DMS114 treated with DMSO at 0.1 percent for 48 hours (cell line): ENCODE measurements at regions not wholly inside any gene's neighbourhood (a gene's known extent, or its start where the extent isn't known, plus 50 kb on each side); places are given as distances from the start of the nearest gene placed in this dataset.
"Not testable (repeated sequence)": the region's sequence is repeated elsewhere in the genome, so short reads cannot be mapped to it uniquely, and the experiment has no call there.

Experiments used
- DNase-seq: peaks from one replicate; lab custom pipeline; 2025; ENCODE audit not compliant: unreplicated experiment; lab: John Stamatoyannopoulos, UW

DNA sequence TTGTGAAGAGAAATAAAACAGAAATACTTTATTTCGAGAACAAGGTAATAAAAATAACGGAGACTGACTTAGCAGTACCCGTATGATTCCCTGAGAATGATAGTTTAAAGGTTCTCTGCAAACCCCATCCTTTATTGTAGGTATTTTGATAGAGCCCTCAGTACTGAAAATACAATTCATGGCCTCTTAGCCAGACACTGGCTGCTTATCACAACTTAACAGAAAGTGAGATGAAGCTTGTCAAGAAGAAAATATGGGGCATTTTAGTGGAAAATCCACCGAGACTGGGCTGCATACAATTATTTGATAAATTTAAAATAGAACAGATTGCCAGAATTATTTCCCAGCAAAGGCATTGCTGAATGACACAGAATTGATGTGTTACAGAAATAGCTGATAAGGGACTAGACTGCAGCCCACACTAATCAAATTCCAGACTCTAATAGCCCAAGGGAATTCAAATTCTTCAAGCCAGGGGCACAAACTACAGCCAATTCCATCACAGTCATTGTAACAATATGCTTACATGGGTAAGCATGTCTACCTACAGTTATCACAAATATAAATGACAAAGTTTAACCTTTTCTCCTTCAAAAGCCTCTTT is 521.9 kb downstream of the PLOD2 start:
- no peak for DNase-seq

DNA sequence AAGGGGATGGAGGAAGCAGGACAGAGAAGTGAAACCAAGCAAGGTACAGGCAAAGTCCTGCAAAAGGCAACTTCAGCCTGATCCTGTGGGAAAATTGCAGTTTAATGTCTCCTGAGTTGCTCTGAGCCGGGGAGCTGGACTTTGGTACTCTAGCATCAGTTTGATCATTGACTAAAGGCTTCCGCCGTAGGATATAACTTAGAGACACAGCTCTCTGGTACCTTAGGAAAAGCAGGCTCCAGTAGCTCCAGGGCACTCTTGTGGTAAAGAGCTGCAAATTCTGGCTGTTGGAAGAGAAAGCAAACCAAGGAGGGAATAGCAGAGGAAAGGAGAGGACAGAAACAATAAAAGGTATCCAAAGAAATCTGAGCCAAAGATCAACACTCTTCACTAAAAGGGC is 521.1 kb downstream of the PLOD2 start:
- DNase-seq, result no peak

DNA sequence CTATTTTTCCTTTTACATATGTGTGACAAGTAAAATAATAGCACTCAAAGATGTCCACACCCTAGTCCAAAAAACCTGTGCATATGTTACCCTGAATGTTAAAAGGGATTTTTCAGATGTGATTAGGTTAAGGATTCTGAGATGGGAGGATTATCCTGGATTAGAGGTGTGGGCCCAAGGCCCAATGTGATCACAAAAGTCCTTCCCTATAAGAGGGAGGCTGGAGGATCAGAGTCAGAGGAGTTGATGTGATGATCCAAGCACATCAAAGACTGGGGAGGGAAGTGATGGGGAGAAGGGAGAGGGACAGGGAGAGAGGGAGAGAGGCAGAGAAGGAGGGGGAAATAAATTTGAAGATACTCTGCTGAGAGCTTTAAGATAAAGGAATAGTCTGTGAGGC is 512.6 kb downstream of the PLOD2 start:
- DNase-seq, result no peak

DNA sequence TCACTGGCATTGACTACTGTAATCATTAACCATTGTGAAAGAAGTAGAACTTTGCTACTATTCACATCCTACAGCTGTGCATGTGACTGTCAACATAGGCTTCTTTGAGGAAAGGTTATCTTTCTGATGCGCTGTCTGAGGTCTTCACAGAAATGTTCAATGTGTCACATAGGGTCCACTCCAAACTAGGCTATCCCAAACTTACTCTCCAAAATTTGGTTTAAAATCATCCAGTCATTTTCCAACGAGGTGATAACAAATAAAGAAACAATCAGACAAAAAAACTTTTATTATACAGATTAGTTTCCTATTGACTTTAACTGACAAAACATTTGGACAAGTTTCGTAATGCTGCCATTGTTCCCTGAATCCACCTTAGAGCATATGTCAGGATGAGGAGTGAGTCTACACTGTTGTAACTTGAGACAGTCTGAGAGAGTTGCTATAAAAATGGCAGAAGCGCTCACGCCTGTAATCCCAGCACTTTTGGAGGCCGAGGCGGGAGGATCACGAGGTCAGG is 511.6 kb downstream of the PLOD2 start:
- DNase-seq, result no peak

DNA sequence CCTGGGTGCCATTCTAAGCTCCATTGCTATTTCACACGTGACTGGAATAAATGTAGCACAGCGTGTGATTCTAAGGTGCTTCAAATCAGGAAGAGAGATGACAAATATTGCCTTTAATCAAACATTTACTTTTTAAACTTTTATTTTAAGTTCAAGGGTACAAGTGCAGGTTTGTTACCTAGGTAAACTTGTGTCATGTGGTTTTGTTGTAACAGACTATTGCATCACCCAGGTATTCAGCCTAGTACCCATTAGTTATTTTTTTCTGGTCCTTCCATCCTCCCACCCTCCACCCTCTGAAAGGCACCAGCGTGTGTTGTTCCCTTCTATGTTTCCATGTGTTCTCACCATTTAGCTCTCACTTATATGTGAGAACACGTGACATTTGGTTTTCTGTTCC is 510.8 kb downstream of the PLOD2 start:
- DNase-seq, result no peak

DNA sequence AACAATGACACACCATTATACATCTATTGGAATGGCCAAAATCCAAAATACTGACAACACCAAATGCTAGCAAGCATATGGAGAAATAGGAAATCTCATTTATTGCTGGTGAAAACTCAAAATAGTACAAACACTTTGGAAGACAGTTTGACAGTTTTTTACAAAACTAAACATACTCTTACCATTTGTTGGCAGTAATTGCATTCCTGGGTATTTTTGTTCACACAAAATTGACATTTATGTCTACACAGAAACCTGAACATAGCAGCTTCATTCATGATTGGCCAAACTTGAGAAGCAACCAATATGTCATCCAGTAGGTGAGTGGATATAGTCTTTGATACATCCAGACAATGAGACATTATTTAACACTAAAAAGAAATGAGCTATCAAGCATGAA is 489.9 kb downstream of the PLOD2 start:
- no peak for DNase-seq

DNA sequence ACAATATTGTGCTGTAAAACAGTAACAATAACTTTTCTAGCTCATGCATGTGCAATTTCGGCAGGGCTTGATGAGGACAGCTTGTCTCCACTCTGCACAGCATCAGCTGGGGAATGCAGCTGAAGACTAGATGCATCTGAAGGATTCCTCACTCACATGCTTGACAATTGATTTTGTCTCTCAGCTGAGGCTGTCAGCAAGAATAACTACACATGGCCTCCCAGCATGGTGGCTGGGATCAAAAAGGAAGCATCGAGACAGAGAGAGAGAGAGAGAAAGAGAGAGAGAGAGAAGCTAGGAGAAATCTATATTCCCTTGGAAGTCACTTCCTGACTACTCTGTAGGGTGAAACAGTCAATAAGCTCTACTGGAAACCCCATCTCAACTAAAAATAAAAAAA is 487.1 kb downstream of the PLOD2 start:
- DNase-seq, result no peak

DNA sequence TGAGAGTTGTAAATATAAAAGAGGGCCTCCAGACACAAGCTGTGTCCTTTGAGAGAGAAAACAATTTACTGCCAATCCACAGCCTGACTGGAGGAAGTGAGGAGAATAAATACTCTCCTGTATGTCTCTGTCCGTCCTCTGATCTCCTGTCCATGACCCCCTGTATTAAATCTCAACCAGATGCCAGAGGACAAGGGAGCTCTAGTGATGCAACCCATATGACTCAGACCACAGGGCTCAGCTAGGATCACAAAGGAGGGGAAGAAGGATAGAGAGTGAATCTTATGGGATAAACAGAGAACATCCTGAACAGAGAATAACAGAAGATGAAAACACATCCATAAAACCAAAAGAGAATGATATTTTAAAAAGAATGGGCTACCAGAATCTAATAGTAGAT is 482.6 kb downstream of the PLOD2 start:
- no peak for DNase-seq

DNA sequence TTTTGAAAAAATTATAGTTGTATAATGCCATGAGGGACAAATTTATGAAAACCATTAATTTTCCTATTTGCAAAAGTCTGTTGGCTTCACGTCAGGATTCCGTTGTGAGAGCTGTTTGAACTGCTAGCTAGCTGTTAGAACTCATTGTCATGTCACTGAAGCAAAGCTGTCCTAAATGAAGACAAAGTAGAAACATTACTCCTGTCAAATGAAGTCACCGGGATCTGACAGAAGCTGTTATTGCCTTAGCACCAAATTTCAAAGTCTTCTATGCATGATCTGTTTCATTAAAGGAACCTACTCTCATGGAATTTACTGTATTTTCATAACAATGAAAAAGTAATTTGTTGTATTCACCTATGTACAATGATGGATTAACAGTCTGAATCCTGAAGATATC is 479.8 kb downstream of the PLOD2 start:
- no peak for DNase-seq

DNA sequence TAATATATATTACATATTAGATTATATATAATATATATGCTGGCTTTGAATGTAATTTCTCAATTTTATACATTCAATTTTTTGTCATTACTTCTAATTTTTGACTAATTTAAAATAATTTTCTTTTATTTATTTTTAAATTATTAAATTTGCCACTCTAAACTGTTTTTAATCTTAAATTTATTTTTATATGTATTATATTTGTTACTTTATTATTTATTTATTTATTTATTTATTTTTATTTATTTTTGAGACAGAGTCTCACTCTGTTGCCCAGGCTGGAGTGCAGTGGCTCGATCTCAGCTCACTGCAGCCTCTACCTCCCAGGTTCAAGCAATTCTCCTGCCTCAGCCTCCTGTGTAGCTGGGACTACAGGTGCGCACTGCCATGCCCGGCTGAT is 473.0 kb downstream of the PLOD2 start:
- not testable (repeated sequence) for DNase-seq

DNA sequence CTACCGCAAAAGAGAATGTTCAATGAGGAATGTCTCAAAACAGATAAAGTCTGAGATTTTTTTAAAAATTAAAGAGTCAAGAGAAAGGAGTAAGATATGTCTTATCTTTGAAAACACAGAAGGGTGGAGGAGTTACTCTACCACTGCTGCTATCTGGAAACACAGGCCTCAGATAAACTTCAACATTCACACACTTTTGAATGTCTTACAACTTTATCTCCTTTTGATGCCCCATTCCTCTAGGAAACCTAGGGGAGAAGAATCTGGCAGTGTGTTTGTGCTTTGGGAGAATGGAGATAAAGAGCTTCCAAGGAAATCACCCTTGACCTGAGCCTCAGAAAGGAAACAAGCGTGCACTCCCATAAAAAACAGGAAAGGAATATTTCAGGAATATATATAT is 468.2 kb downstream of the PLOD2 start:
- no peak for DNase-seq

DNA sequence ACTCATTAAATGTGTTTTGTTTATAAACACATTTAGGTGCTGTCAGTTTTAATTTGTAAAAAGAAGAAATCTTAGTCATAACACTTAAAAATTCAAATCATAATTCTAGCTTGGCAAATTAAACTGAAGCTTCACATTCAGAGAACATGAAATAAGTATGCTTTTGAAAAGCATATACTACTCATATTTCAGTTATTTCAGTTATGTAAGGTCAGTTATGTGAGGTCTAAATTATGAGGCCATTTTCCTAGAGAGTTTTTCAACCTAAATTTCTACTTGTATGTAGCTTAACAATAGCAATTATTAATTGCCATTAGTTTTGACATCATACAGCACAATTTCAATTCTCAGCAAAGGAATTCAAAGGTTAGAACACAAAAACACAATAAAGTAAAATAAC is 465.0 kb downstream of the PLOD2 start:
- no peak for DNase-seq

DNA sequence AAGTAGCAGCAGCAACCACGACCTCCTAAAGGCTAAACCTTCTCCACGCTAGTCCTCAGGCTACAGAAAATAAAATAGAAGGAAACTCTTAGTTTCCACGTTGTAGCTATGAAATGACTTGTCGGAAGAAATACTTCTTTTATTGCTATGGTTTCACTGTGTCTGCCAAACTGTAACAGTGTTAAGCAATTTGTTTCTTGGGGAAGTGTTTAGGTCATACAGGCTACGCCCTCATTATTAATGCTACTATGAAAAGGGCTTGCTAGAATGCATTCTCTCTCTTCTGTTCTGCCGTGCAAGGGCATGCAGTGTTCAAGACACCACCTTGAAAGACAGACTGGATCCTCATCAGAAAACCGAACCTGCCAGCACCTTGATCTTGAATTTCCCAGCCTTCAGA is 462.7 kb downstream of the PLOD2 start:
- DNase-seq, result no peak

DNA sequence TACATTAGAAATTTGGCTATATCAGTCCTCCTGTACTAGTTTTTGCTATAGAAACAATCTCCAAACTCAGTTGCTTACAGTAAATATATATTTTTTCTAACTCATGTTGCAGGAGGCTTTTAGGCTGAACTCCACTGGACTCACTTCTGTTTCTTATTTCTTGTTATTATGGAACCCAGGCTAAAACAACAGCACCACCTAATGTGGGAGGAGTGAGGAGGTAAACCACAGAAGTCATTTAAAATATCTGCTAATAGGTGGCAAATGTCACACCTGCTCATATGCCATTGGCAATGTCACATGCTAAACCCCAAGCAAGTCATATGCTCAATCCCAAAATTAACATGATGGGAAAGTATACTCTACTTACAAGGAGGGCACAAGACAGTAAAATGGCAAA is 462.2 kb downstream of the PLOD2 start:
- DNase-seq, result no peak

DNA sequence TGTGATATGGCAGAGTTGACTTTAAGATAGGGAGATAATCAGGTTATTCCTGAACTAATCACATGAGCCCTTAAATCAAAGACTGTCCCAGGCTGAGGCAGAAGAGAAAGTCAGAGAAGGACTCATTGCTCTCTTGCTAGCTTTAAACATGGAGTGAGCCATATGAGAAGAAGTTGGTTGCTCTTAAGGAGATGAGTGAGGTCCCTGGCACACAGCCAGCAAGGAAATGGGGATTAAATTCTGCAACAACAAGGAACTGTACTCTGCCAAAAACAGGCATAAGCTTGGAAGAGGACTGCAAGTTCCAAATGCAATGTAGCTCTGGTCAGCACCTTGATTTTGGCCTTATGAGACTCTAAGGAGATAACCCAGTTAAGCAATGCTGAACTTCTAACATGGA is 457.0 kb downstream of the PLOD2 start:
- no peak for DNase-seq

DNA sequence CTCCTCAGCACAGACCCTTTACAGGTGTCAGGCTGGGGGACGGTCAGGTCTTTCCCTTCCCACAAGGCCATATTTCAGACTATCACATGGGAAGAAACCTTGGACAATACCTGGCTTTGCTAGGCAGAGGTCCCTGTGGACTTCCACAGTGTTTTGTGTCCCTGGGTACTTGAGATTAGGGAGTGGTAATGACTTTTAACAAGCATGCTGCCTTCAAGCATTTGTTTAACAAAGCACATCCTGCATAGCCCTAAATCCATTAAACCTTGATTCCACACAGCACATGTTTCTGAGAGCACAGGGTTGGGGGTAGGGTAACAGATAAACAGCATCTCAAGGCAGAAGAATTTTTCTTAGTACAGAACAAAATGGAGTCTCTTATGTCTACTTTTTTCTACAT is 451.2 kb downstream of the PLOD2 start:
- not testable (repeated sequence) for DNase-seq

DNA sequence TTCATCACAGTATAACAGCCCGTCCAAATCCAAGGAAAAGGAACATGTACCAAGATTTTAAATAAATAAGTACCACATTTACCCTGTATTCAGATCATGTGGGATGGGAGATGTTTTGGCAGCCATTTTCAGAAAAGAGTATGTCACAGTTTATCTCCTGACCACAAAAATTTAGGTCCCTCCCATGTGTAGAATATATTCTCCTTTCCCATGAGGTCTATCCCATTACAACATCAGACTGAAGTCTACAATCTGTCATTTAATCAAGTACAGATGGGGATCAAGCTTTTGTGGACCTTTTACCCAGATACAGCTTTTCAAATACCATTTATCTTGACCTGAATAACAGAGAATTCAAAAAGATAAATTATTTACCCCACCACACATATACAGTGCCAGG is 444.5 kb downstream of the PLOD2 start:
- no peak for DNase-seq

DNA sequence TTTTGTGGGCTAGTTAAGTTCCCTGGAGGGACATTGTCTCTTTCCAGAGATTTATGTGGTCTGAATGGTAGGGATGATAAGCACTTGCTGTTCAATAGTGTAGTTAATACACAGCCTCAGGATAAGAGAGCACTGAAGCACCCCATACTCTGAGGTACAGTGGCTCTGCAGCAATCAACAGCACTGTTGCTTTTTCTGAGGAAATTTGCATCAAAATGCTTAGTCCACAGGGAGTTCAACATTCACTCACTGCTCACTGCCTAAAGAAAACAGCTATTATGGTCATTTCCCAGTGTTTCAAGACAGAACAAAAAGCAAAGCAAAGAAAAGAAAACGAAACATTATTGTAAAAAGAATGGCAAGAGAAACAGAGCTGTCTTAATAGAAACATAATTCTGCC is 441.9 kb downstream of the PLOD2 start:
- DNase-seq, result no peak

DNA sequence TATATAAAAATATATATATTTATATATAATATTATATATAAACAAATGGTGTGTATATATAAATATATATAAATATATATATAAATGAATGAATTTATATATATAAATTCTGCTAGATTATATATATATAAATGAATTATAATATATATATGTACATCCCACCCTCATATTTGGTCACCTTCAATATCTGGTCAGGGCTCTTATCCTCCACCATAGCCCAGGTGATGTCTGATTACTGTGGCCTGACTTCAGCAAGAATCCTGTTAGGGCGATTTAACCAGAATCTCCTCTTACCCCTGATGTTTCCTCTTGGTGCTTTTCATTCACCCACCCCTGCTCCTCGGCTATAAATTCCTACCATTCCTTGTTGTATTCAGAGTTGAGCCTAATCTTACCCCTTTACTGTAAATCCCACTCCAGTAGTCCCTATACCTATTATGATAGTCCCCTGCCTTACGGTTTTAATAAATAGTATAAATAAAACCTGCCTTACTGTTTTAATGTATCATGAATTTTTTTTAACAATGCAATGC is 439.6 kb downstream of the PLOD2 start:
- no peak for DNase-seq

DNA sequence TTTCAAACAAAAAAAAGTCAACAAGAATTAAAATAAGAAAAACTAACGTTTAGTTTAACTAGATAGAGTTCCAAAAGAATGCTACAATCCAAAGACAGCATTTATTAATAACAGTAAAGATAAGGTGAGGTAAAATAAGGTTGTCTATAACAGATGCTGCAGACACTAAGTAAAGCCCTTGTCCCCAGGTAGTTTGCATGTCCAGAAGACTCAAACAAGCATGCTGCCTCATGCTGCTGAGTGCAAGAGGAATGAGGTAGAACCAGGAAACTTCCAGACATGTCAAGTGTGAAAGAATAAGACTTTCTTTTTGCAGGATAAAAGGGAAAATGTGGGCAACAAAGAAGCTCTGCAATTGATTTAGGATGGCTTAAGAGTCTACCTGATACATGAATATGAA is 439.2 kb downstream of the PLOD2 start:
- DNase-seq, result no peak

DNA sequence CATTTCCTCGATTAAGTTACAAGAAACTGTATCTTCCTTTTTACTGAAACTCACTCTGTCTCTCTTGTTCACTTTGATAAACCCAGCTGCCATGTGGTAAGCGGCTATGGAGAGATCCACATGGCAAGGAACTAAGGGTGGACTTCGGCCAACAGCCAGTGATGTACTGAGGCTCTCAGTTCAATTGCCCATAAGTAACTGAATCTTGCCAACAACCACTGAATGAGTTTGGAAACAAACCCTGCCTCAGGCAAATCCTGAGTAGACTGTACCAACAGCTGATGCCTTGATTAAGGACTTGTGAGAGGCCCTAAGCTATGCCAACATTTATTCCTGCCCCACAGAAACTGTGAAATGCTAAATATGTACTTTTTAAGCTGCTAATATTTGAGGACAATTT is 433.5 kb downstream of the PLOD2 start:
- no peak for DNase-seq

DNA sequence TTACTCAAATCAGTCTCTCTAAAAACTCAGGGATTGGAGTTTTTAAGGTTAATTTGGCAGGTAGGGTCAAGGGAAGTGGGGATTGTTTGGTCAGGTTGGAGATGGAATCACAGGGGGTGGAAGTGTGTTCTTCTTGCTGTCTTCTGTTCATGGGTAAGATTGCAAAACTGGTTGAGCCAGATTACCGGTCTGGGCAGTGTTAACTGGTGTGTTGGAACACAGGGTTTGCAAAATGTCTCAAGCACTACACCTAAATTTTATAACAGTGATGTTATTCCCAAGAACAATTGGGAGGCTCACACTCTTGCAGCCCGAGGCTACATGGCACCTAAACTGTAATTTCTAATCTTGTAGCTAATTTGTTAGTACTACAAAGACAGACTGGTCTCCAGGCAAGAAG is 425.4 kb downstream of the PLOD2 start:
- DNase-seq, result no peak

DNA sequence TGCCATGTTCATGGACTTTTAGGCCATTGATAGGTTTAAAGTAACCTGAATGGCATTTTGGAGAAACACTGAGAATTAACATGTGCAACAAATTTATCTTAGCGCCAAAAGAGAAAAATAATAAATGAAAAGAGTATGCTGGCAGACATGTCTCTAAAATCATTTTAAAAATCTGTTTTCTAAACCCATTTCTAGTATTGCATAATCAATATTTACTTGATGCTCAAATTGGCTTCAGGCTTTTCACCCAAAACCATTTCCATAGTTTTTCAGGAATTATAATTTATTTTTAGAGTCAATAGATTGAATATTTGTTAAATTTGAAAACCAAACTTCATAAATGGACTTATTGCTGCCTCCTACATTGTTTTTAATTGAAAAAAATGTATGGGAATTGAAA is 423.0 kb downstream of the PLOD2 start:
- no peak for DNase-seq
